ENCODE measurements at regions not wholly inside any gene's neighbourhood (a gene's known extent, or its start where the extent isn't known, plus 50 kb on each side); places are given as distances from the start of the nearest gene placed in this dataset.

DNA sequence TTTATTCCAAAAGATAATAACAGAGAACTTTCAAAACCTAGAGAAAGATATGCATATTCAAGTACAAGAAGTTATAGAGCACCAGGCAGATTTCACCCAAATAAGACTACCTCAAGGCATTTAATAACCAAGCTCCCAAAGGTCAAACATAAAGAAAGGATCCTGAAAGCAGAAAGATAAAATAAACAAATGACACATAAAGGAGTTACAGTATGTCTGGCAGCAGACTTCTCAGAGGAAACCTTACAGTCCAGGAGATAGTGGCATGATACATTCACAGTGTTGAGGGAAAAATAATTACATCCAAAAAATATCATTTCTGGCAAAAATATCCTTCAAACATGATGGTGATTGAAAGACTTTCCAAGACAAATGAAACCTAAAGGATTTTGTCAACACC, 185.8 kb upstream of the POU1F1 start:
- POLR2A ChIA-PET: no interaction called here
- DNase-seq (ENCODE audit: low spot score) (no peak), ATAC-seq (no peak)
- peaks cover 18% of the 10 kb centered on the region for H3K9me3 Mint-ChIP-seq
- no peaks in the 10 kb centered on the region for H3K27me3 Mint-ChIP-seq (ENCODE audit: low read depth)
- CTCF ChIA-PET: no interaction called here
- H3K4me1 Mint-ChIP-seq: peaks cover 7% of the 10 kb centered on the region
- no peak for TF ChIP-seq JUN (CRISPR knock-in tag; IDR thresholded peaks at IDR 0.05)
- TF ChIP-seq, protein P1, sequence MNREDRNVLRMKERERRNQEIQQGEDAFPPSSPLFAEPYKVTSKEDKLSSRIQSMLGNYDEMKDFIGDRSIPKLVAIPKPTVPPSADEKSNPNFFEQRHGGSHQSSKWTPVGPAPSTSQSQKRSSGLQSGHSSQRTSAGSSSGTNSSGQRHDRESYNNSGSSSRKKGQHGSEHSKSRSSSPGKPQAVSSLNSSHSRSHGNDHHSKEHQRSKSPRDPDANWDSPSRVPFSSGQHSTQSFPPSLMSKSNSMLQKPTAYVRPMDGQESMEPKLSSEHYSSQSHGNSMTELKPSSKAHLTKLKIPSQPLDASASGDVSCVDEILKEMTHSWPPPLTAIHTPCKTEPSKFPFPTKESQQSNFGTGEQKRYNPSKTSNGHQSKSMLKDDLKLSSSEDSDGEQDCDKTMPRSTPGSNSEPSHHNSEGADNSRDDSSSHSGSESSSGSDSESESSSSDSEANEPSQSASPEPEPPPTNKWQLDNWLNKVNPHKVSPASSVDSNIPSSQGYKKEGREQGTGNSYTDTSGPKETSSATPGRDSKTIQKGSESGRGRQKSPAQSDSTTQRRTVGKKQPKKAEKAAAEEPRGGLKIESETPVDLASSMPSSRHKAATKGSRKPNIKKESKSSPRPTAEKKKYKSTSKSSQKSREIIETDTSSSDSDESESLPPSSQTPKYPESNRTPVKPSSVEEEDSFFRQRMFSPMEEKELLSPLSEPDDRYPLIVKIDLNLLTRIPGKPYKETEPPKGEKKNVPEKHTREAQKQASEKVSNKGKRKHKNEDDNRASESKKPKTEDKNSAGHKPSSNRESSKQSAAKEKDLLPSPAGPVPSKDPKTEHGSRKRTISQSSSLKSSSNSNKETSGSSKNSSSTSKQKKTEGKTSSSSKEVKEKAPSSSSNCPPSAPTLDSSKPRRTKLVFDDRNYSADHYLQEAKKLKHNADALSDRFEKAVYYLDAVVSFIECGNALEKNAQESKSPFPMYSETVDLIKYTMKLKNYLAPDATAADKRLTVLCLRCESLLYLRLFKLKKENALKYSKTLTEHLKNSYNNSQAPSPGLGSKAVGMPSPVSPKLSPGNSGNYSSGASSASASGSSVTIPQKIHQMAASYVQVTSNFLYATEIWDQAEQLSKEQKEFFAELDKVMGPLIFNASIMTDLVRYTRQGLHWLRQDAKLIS (CRISPR knock-in tag; IDR thresholded peaks at IDR 0.05; ENCODE audit: borderline replicate concordance): no peak
- TF ChIP-seq NR2C2 (CRISPR knock-in tag; IDR thresholded peaks at IDR 0.05): no peak
- TF ChIP-seq ZNF671 (CRISPR knock-in tag; IDR thresholded peaks at IDR 0.05): no peak
- TF ChIP-seq ZNF317 (CRISPR knock-in tag; IDR thresholded peaks at IDR 0.05; ENCODE audit: borderline replicate concordance, low read depth): no peak
- TF ChIP-seq, protein P2, sequence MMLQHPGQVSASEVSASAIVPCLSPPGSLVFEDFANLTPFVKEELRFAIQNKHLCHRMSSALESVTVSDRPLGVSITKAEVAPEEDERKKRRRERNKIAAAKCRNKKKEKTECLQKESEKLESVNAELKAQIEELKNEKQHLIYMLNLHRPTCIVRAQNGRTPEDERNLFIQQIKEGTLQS (CRISPR knock-in tag; conservative IDR thresholded peaks at IDR 0.05): no peak
- TF ChIP-seq ETV6 (CRISPR knock-in tag; IDR thresholded peaks at IDR 0.05): no peak
- TF ChIP-seq, protein P3, sequence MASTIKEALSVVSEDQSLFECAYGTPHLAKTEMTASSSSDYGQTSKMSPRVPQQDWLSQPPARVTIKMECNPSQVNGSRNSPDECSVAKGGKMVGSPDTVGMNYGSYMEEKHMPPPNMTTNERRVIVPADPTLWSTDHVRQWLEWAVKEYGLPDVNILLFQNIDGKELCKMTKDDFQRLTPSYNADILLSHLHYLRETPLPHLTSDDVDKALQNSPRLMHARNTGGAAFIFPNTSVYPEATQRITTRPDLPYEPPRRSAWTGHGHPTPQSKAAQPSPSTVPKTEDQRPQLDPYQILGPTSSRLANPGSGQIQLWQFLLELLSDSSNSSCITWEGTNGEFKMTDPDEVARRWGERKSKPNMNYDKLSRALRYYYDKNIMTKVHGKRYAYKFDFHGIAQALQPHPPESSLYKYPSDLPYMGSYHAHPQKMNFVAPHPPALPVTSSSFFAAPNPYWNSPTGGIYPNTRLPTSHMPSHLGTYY (CRISPR knock-in tag; IDR thresholded peaks at IDR 0.05): no peak
- TF ChIP-seq, protein P4, sequence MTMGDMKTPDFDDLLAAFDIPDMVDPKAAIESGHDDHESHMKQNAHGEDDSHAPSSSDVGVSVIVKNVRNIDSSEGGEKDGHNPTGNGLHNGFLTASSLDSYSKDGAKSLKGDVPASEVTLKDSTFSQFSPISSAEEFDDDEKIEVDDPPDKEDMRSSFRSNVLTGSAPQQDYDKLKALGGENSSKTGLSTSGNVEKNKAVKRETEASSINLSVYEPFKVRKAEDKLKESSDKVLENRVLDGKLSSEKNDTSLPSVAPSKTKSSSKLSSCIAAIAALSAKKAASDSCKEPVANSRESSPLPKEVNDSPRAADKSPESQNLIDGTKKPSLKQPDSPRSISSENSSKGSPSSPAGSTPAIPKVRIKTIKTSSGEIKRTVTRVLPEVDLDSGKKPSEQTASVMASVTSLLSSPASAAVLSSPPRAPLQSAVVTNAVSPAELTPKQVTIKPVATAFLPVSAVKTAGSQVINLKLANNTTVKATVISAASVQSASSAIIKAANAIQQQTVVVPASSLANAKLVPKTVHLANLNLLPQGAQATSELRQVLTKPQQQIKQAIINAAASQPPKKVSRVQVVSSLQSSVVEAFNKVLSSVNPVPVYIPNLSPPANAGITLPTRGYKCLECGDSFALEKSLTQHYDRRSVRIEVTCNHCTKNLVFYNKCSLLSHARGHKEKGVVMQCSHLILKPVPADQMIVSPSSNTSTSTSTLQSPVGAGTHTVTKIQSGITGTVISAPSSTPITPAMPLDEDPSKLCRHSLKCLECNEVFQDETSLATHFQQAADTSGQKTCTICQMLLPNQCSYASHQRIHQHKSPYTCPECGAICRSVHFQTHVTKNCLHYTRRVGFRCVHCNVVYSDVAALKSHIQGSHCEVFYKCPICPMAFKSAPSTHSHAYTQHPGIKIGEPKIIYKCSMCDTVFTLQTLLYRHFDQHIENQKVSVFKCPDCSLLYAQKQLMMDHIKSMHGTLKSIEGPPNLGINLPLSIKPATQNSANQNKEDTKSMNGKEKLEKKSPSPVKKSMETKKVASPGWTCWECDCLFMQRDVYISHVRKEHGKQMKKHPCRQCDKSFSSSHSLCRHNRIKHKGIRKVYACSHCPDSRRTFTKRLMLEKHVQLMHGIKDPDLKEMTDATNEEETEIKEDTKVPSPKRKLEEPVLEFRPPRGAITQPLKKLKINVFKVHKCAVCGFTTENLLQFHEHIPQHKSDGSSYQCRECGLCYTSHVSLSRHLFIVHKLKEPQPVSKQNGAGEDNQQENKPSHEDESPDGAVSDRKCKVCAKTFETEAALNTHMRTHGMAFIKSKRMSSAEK (CRISPR knock-in tag; IDR thresholded peaks at IDR 0.05; ENCODE audit: borderline replicate concordance): no peak
- TF ChIP-seq, protein P5, sequence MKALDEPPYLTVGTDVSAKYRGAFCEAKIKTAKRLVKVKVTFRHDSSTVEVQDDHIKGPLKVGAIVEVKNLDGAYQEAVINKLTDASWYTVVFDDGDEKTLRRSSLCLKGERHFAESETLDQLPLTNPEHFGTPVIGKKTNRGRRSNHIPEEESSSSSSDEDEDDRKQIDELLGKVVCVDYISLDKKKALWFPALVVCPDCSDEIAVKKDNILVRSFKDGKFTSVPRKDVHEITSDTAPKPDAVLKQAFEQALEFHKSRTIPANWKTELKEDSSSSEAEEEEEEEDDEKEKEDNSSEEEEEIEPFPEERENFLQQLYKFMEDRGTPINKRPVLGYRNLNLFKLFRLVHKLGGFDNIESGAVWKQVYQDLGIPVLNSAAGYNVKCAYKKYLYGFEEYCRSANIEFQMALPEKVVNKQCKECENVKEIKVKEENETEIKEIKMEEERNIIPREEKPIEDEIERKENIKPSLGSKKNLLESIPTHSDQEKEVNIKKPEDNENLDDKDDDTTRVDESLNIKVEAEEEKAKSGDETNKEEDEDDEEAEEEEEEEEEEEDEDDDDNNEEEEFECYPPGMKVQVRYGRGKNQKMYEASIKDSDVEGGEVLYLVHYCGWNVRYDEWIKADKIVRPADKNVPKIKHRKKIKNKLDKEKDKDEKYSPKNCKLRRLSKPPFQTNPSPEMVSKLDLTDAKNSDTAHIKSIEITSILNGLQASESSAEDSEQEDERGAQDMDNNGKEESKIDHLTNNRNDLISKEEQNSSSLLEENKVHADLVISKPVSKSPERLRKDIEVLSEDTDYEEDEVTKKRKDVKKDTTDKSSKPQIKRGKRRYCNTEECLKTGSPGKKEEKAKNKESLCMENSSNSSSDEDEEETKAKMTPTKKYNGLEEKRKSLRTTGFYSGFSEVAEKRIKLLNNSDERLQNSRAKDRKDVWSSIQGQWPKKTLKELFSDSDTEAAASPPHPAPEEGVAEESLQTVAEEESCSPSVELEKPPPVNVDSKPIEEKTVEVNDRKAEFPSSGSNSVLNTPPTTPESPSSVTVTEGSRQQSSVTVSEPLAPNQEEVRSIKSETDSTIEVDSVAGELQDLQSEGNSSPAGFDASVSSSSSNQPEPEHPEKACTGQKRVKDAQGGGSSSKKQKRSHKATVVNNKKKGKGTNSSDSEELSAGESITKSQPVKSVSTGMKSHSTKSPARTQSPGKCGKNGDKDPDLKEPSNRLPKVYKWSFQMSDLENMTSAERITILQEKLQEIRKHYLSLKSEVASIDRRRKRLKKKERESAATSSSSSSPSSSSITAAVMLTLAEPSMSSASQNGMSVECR (CRISPR knock-in tag; IDR thresholded peaks at IDR 0.05; ENCODE audit: borderline replicate concordance): no peak
- TF ChIP-seq, protein P6, sequence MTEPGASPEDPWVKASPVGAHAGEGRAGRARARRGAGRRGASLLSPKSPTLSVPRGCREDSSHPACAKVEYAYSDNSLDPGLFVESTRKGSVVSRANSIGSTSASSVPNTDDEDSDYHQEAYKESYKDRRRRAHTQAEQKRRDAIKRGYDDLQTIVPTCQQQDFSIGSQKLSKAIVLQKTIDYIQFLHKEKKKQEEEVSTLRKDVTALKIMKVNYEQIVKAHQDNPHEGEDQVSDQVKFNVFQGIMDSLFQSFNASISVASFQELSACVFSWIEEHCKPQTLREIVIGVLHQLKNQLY (CRISPR knock-in tag; IDR thresholded peaks at IDR 0.05): no peak
- TF ChIP-seq NR1H2 (CRISPR knock-in tag; IDR thresholded peaks at IDR 0.05): no peak
- TF ChIP-seq, protein P7, sequence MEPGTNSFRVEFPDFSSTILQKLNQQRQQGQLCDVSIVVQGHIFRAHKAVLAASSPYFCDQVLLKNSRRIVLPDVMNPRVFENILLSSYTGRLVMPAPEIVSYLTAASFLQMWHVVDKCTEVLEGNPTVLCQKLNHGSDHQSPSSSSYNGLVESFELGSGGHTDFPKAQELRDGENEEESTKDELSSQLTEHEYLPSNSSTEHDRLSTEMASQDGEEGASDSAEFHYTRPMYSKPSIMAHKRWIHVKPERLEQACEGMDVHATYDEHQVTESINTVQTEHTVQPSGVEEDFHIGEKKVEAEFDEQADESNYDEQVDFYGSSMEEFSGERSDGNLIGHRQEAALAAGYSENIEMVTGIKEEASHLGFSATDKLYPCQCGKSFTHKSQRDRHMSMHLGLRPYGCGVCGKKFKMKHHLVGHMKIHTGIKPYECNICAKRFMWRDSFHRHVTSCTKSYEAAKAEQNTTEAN (CRISPR knock-in tag; IDR thresholded peaks at IDR 0.05): no peak
- H3K4me3 Mint-ChIP-seq: no peak overlapping the region
- peaks cover 3% of the 10 kb centered on the region; the same call in 1 of the 2 replicates for H3K36me3 Mint-ChIP-seq
- no peak overlapping the region for H3K27ac Mint-ChIP-seq
